AG09309 (cell line): ENCODE measurements at regions not wholly inside any gene's neighbourhood (a gene's known extent, or its start where the extent isn't known, plus 50 kb on each side); places are given as distances from the start of the nearest gene placed in this dataset.

Experiments used
- DNase-seq: peaks from one replicate; pipeline ENCODE4 v3.0.0-alpha.2; 2010; ENCODE audit warnings: low read depth
- H3K4me3 ChIP-seq: 2 replicates; pipeline ENCODE4 v1.5.1; 2011; ENCODE audit warnings: mild to moderate bottlenecking, low read depth, low read length, moderate library complexity; ENCODE audit not compliant: control insufficient read depth
- CTCF ChIP-seq: IDR thresholded peaks from 2 replicates; pipeline ENCODE4 v1.5.1; 2011; ENCODE audit warnings: mild to moderate bottlenecking, low read depth, low read length, inconsistent platforms; ENCODE audit not compliant: insufficient read depth, control insufficient read depth; ENCODE audit errors: missing control alignments

DNA sequence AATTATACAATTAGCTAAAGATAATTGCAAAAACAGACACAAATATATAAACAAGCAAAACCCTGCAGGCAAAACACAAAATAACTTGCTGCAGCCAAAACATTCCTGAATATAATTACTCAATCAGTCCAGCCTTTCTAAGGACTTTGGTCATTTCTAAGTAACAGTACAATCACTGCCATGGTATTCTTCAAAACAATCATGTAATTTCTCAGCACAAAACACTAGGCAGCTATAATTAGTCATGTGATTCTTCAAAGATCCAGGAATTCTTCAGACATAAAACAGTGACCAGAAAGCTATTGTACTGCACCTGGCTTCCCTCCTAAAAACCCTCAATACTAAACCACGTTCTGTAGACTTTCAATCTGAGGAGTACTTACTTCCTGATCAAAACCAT lies 881.1 kb downstream of the EPHA7 start:
- H3K4me3 ChIP-seq, result no peak overlapping the region
- no peak for DNase-seq
- TF ChIP-seq CTCF, result no peak

- no peak for TF ChIP-seq CTCF
- DNase-seq, result no peak
- no peak overlapping the region for H3K4me3 ChIP-seq
Observed at GRCh38 chr6:92534109-92534508, 885.2 kb downstream of the EPHA7 start.

GRCh38 chr6:92522589-92522988 lies 896.8 kb downstream of the EPHA7 start:
- no peak overlapping the region for H3K4me3 ChIP-seq
- TF ChIP-seq CTCF, result no peak
- DNase-seq, result no peak

- TF ChIP-seq CTCF, result no peak
- DNase-seq, result no peak
Observed at GRCh38 chr6:92521553-92521952, 897.8 kb downstream of the EPHA7 start.

DNA sequence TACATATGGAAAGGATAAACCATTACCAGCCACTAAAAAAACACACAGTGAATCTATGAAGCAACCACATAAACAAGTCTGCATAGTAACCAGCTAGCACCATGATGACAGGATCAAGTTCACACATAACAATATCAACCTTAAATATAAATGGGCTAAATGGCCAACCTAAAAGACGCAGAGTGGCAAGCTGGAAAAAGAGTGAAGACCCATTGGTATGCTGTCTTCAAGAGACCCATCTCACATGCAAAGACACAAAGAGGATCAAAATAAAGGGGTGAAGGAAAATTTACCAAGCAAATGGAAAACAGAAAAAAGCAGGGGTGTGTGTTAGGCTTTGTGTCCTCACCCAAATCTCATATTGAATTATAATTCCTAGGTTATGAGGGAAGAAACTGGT lies 909.2 kb downstream of the EPHA7 start:
- no peak for DNase-seq
- TF ChIP-seq CTCF, result no peak
- H3K4me3 ChIP-seq, result no peak overlapping the region

More at GRCh38 chr6:92521553-92521952, 897.8 kb downstream of the EPHA7 start:
- H3K4me3 ChIP-seq, result no peak overlapping the region

DNA sequence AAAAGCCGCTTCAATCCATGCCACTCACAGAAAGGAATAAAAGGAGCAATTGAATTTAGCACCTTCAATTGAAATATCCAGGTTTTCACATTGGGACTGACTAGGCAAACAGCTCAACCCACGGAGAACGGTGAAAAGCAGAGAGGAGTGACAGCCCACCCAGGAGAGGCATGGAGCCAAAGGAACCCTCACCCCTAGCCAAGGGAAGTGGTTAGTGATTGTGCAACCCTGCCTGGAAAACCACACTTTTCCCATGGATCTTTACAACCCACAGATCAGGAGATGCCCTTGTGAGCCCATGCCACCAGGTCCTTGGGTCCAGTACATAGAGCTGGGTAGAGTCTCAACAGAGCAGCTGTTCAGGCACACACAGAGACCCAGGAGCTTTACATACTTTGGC lies 911.8 kb downstream of the EPHA7 start:
- H3K4me3 ChIP-seq, result no peak overlapping the region
- no peak for TF ChIP-seq CTCF
- DNase-seq, result no peak

DNA sequence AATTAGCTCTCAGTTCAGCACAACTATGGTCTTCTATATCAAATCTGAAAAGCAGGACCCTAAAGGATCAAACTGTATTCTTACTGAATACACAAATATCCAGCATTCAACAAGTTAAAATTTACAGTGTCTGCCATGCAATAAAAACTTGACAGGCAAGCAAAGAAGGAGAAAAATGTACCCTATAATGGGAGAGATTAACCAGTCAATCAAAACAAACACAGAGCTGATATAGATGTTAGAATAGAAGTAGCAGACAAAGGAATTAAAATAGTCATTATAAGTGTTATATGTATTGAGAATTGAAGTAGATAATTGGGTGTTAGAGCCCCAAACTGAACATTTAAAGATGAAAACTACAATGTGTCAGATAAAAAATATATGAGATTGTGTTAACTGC lies 914.9 kb downstream of the EPHA7 start:
- DNase-seq, result no peak

More for the DNA sequence above, 914.9 kb downstream of the EPHA7 start:
- TF ChIP-seq CTCF, result no peak
- H3K4me3 ChIP-seq, result no peak overlapping the region
